Activated CD8-positive, alpha-beta memory T cell treated with anti-CD3 and anti-CD28 coated beads for 24 hours (primary cell): ENCODE measurements at regions not wholly inside any gene's neighbourhood (a gene's known extent, or its start where the extent isn't known, plus 50 kb on each side); places are given as distances from the start of the nearest gene placed in this dataset.
"Not testable (repeated sequence)": the region's sequence is repeated elsewhere in the genome, so short reads cannot be mapped to it uniquely, and the experiment has no call there.

Experiments used
- DNase-seq: peaks from one replicate; pipeline ENCODE4 v3.0.0-alpha.2; 2020

GRCh38 chr12:68514807-68515411 is 95.8 kb upstream of the RAP1B start:
- DNase-seq = no peak

- no peak for DNase-seq
These were observed 94.9 kb upstream of the RAP1B start for GRCh38 chr12:68515793-68516192.

- DNase-seq = no peak
These were observed 89.3 kb upstream of the RAP1B start for GRCh38 chr12:68521321-68521839.

- no peak for DNase-seq
These were observed 88.7 kb upstream of the RAP1B start for GRCh38 chr12:68521848-68522502.

GRCh38 chr12:68529466-68529865 is 81.2 kb upstream of the RAP1B start:
- no peak for DNase-seq

- DNase-seq = no peak
These were observed 80.8 kb upstream of the RAP1B start for GRCh38 chr12:68529869-68530268.

GRCh38 chr12:68530299-68530698 is 80.4 kb upstream of the RAP1B start:
- no peak for DNase-seq

- no peak for DNase-seq
These were observed 79.7 kb upstream of the RAP1B start for GRCh38 chr12:68530965-68531364.

GRCh38 chr12:68532204-68532886 is 78.4 kb upstream of the RAP1B start:
- no peak for DNase-seq

GRCh38 chr12:68532887-68533248 is 77.8 kb upstream of the RAP1B start:
- DNase-seq = no peak

- DNase-seq = no peak
These were observed 76.6 kb upstream of the RAP1B start for GRCh38 chr12:68534108-68534507.

GRCh38 chr12:68536885-68537485 is 73.7 kb upstream of the RAP1B start:
- DNase-seq = no peak

- no peak for DNase-seq
These were observed 73.1 kb upstream of the RAP1B start for GRCh38 chr12:68537571-68537970.

GRCh38 chr12:68538726-68539614 is 71.7 kb upstream of the RAP1B start:
- no peak for DNase-seq

GRCh38 chr12:68539615-68539952 is 71.1 kb upstream of the RAP1B start:
- DNase-seq = no peak

GRCh38 chr12:68540768-68541167 is 69.9 kb upstream of the RAP1B start:
- DNase-seq = not testable (repeated sequence)

GRCh38 chr12:68547318-68547717 is 63.4 kb upstream of the RAP1B start:
- DNase-seq = not testable (repeated sequence)

GRCh38 chr12:68552605-68553195 is 58.0 kb upstream of the RAP1B start:
- DNase-seq = not testable (repeated sequence)

GRCh38 chr12:68557011-68557730 is 53.5 kb upstream of the RAP1B start:
- no peak for DNase-seq

GRCh38 chr12:68559246-68559645 is 51.5 kb upstream of the RAP1B start:
- no peak for DNase-seq

GRCh38 chr12:68559984-68560850 is 50.5 kb upstream of the RAP1B start:
- no peak for DNase-seq
